HPDE6-E6E7 (cell line): ENCODE measurements at regions not wholly inside any gene's neighbourhood (a gene's known extent, or its start where the extent isn't known, plus 50 kb on each side); places are given as distances from the start of the nearest gene placed in this dataset.
"Not testable (repeated sequence)": the region's sequence is repeated elsewhere in the genome, so short reads cannot be mapped to it uniquely, and the experiment has no call there.

Source experiments
- DNase-seq: peaks from one replicate; pipeline ENCODE4 v3.0.0; 2011; ENCODE audit warnings: missing footprints; ENCODE audit errors: extremely low spot score

- no peak for DNase-seq
Measured at GRCh38 chr12:13350946-13351345, 154.4 kb downstream of the EMP1 start.

DNA sequence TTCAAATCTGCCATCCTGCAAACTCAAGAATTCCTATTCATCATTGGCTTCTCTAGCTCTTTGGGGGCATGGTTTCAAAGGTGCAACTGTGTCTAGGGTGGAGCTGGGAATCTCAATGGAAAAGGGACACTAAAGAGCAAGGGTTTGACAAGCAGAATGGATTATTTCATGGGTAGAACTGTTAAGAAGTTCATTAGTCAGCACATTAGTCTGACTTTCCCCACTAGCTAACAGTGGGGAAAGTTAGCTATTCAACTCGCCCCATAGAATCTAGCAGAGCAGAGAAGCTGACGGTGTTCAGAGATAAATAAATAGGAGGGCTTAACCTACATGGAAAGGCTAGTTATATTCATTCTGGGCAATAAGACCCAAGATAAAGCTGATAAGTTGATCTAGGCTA is 153.9 kb downstream of the EMP1 start:
- DNase-seq = no peak

DNA sequence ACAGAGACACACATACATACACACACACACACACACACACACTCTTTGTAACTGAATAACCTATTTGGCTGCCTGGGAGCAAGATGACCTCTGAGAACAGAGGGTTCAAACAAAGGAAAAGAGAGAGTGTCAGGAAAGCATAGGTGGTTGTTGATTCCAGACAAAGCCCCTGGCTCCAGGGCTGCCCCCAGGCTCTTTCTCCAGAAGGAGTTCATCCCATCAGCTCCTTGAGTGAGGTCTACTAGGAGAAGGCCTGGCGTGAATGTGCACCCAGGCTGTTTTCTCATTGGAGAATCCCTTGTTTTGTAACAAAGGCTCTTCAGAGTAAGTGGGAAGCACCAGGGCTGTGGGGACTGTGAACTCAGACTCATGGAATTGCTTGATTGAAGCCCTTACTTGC is 151.9 kb downstream of the EMP1 start:
- DNase-seq = no peak

DNA sequence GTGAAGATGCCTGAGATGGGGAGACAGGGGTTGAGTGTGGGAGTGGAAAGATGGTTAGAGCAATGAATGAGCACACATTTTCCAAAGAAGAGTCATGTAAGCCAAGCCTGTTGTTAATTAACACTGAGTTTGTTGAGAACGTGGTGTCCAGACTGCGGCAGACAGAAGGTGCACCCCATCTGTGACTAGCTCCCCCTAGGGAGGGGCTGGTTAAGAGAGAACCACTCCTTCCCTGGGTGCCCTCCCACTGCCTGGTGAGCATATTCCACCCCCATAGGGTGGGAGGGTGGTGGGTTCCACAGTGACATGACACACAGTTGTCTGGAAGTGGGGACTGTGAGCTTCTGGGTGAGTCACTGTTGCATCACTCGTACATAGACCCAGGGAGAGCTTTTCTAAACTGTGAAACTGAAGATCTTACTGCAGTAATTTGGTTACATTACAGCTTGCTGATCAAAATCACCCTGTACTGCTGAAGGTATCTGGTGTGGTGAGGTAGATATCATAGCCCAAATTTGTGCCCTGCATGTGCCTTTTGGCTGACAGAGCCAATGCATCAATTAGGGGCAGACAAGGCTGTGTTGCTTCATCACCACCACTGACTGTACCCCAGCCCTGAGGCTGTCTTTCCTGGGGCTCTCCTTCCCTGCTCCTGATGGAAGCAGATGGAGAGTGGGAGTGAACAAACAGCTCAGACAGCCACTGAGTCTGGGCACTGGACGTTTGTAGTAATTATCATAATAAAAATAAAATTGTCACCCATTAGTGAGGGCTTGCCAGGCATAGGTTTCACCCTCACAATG is 150.9 kb downstream of the EMP1 start:
- peak; percentile 9 for DNase-seq

DNA sequence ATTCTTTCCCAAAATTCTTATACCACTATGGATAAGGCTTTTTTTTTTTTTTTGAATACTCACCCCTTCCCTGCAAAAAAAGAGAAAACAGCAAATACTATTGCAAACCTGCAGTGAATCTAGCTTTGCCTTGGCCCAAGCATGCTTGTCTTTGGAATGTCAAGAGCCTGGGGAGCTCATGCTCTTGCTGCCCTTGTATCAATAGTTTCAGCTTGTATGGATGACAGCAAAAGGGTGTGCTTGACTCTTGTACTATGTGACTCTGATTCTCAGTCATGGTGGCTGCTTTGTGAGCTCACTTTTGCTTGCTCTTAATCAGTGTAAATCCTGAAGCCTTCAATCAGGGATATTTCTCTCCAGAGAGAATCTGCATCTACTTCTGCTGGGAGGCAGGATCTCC is 149.2 kb downstream of the EMP1 start:
- DNase-seq = no peak

- no peak for DNase-seq
Measured at GRCh38 chr12:13343375-13343774, 146.8 kb downstream of the EMP1 start.

- no peak for DNase-seq
Measured at GRCh38 chr12:13342971-13343370, 146.4 kb downstream of the EMP1 start.

GRCh38 chr12:13340149-13340548 is 143.6 kb downstream of the EMP1 start:
- no peak for DNase-seq

DNA sequence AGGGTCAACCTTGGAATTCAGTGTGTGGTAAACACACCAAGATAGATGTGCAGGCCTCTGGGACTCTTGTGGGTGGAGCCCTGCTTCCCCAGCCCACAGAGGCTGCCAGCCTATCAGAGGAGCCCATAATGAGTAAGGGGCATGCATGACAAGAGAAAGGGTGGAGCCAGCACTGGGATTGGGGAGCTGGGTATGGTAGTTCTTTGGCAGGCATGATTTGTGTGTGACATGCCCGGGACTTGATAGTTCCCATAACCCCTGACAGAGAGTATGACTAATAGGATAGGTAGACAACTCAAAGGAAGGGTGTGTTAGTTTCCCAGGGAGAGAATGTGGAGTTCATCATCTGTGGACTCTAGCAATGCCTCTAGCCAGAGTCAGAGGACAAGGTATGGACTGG is 143.0 kb downstream of the EMP1 start:
- peak; percentile 45 for DNase-seq

DNA sequence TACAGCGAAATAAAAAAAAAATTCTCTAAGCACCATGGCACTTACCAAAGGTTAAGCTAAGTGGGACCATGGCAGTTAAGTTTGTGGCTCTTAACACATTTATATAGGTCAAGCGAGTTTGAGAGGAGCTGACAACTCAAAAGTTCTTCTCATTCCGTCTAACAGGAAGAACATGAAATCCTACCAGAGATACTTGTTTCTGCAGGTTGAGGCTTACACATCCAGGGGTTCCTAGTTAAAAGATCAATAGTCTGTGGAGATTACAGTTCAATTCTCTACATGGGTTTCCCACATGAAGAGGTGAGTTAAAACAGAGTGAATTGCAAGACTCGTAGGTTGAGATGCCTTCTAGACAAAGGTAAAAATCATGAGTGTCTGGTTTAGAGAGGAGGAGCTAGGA is 142.6 kb downstream of the EMP1 start:
- no peak for DNase-seq

DNA sequence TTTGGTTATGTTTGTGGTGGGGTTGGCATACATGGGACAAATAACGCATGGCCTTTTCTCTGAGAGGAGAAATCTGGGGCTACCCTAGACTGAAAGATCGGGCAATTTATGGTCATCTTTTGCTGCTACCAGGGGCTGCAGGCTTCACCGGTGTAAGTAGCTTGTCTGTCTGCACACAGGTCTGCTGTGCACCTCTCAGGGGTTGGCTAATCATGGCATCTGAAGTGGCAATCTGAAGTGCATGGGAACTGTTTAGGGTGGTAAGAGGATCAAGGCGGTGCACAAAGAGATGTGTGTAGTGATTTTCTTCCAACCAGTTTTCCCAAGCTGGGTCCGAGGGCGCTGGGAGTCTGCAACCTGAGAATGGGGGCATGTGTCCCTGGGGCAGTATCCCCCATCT is 141.3 kb downstream of the EMP1 start:
- DNase-seq = no peak

DNA sequence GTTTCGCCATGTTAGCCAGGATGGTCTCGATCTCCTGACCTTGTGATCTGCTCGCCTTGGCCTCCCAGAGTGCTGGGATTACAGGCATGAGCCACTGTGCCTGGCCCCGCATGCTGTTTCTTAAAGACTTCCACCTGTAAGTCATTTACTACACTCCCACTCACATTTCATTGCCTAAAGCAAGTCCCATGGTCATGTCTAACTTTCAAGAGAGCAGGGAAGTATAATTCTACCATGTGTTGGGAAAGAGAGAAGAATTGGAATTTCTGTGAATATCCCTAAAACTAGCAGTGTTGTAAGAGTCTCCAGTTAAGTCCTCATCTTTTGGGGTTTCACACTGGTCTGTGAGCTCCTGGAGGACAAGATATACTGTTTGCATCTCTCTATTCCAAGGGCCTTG is 139.7 kb downstream of the EMP1 start:
- DNase-seq = no peak

GRCh38 chr12:13328535-13328934 is 132.0 kb downstream of the EMP1 start:
- no peak for DNase-seq

- DNase-seq = no peak
Measured at GRCh38 chr12:13326076-13326475, 129.6 kb downstream of the EMP1 start.

DNA sequence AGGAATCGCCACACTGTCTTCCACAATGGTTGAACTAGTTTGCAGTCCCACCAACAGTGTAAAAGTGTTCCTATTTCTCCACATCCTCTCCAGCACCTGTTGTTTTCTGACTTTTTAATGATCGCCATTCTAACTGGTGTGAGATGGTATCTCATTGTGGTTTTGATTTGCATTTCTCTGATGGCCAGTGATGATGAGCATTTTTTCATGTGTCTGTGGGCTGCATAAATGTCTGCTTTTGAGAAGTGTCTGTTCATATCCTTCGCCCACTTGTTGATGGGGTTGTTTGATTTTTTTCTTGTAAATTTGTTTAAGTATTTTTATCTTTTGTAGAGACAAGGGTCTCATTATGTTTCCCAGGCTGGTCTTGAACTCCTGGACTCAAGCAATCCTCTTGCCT is 128.5 kb downstream of the EMP1 start:
- DNase-seq = not testable (repeated sequence)

DNA sequence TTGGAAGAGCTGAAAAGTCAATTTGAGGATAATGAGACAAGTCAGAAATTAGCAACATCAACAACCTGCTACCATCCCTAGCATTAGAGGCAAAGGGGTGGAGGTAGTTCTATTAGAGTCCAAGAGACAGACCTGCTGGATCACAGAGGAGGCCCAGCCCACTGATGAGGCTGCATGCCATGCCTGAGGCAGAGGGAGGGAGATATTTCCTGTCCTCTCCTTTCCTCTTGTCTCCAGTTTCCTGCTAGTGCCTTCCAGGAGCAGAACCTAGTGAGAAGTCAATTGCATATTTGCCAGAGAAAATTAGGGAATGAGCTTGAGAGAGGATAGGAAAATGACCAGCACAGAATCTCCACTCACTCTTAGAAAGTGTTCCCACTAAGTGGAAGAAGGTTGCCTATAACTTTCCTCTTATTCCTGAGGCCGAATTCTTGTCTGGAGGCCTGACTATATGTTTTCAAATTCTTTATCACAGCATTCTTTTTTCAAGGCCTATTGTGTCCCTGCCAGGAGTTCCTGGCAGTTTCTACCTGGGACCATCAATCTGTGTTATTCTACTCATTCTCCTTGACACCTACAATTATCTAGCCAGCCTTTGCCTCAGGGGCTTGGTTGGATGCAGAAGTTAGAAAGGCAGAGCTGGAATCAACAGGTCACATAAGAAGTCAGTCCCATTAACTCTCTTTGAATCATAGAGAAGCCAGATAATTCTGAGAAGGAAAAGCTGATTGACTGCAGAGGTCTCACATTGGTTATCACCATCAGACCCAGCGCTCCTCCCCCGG is 121.9 kb downstream of the EMP1 start:
- no peak for DNase-seq

DNA sequence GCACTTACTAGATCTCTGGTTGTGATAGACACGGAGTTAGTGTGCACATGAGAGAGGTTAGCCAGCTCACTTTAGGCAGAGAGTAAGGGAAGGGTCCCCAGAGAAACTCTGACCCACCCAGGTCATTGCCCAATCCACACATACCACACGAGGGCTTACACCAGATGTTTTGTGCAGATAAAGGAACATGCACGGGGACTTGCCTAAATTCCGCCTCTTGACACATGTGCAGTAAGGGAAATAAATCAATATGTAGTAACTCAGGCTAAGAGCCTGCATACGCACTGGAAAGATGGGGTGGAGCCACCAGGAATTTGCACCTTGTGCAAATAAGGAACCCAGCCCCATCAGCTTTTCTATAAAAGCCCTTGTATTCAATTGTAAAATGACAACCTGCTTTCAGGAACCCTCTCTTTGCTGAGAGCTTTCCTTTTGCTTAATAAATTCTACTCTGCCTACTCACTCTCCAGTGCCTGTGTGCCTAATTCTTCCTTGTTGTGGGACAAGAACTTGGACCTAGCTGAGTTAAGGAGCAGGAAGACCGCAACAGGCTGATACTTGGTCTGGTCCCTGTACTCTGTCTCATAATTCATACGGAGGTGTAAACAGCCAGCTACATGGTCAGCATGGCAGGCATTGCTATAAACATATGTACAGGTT is 120.2 kb downstream of the EMP1 start:
- DNase-seq = no peak

DNA sequence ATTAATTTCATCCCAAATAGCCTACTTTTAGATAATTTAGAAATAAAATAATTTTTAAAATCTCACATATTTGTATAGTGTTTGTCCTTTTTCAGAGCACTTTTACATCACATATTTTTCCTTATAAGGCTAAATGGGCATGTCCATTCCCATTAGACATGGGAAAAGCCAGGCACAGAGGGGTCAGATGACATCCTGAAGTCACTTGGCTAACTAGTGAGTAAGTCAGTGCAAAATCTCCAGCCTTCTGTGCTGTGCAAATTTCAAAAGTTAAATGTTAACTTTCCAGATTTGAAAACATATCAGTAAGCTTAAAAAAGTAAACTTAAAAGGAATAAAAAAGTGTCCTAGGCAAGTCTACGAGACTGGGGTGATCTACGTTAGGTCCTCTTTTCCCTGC is 117.4 kb downstream of the EMP1 start:
- no peak for DNase-seq

GRCh38 chr12:13311551-13311950 is 115.0 kb downstream of the EMP1 start:
- DNase-seq = no peak

DNA sequence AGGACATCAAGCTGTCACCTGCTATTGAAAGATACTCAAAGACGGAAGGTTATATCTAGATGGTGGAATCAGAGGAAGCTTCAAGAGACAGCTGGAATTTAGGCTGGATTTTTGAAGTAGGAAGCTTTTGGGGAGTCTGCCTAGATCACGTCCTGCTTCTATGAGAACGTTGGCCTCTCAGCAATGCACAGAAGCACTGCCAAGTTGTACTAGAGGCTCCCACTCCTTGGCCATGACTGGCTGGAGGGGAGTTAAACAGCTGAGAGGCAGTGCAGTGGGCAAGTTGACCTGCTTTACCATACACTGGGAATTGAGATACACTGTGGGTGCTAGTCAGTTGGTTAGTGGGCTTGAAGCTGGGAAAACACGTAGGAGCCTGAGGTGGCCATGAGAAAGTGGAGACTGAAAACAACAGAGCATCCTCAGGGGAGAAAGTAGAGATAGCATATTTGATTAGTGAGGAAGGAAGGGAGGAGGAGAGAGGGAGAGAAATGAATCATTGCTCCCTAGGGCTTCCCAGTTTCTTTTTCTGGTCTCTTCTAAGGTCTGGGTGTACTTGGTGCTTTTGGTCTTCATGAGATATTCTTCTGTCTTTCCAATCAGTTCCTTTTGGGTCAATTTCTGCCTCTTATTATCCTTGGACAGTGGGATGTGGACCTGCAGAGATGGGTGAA is 110.8 kb downstream of the EMP1 start:
- DNase-seq = no peak

- no peak for DNase-seq
Measured at GRCh38 chr12:13304924-13305323, 108.4 kb downstream of the EMP1 start.

DNA sequence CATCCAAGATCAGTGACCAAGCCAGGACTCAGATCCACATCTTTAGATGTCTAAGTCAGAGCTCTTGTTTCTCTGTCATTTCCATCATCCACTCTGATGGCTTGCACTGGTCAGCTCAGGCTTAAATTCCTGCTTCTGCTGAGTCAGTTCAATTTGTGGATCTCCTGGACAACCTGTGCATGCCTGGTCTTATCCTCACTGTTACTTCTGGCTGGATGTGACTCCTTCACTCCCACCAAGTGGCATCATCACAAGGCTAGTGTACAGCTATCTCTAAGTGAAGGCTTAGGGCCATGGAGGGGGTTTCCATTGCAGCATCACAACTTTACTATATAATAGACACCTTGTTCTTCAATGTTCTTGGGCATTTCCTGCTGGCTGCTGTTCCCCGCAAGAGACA is 102.9 kb downstream of the EMP1 start:
- no peak for DNase-seq
